BLaER1 (cell line): ENCODE measurements at regions not wholly inside any gene's neighbourhood (a gene's known extent, or its start where the extent isn't known, plus 50 kb on each side); places are given as distances from the start of the nearest gene placed in this dataset.

Experiments used
- H3K27ac ChIP-seq: shearing (Covaris generic); formaldehyde crosslinking; 2 replicates; pipeline ENCODE4 v1.8.1; 2022
- H3K27me3 ChIP-seq: shearing (Covaris generic); formaldehyde crosslinking; 2 replicates; pipeline ENCODE4 v1.8.1; 2022
- H3K36me3 ChIP-seq: shearing (Covaris generic); formaldehyde crosslinking; 2 replicates; pipeline ENCODE4 v1.8.1; 2022
- H3K4me1 ChIP-seq: shearing (Covaris generic); formaldehyde crosslinking; 2 replicates; pipeline ENCODE4 v1.8.1; 2022
- H3K4me2 ChIP-seq: shearing (Covaris generic); formaldehyde crosslinking; 2 replicates; pipeline ENCODE4 v1.8.1; 2022
- H3K4me3 ChIP-seq: shearing (Covaris generic); formaldehyde crosslinking; 2 replicates; pipeline ENCODE4 v1.8.1; 2022
- H3K9ac ChIP-seq: shearing (Covaris generic); formaldehyde crosslinking; 2 replicates; pipeline ENCODE4 v1.8.1; 2022
- H3K9me3 ChIP-seq: shearing (Covaris generic); formaldehyde crosslinking; 2 replicates; pipeline ENCODE4 v1.8.1; 2022
- H4K20me1 ChIP-seq: shearing (Covaris generic); formaldehyde crosslinking; 2 replicates; pipeline ENCODE4 v1.8.1; 2022
- Cebpa-rat ChIP-seq: shearing (Covaris generic); IDR thresholded peaks from 2 replicates; pipeline ENCODE4 v1.8.1; 2022

GRCh38 chr1:14366091-14367018, 232.1 kb upstream of the KAZN start:
- no peak overlapping the region for H3K4me3 ChIP-seq
- H3K27me3 ChIP-seq = no peaks in the 10 kb centered on the region
- peaks cover 11% of the 10 kb centered on the region for H3K4me1 ChIP-seq
- no peak overlapping the region for H3K27ac ChIP-seq
- no peaks in the 10 kb centered on the region for H3K36me3 ChIP-seq
- peaks cover 6% of the 10 kb centered on the region for H3K9me3 ChIP-seq
- no peaks in the 10 kb centered on the region for H4K20me1 ChIP-seq
- no peak for TF ChIP-seq Cebpa-rat
- no peak overlapping the region for H3K4me2 ChIP-seq
- no peak overlapping the region for H3K9ac ChIP-seq

GRCh38 chr1:14367451-14367850, 231.0 kb upstream of the KAZN start:
- peaks cover 11% of the 10 kb centered on the region for H3K4me1 ChIP-seq
- H3K4me2 ChIP-seq = no peak overlapping the region
- no peak overlapping the region for H3K4me3 ChIP-seq
- no peaks in the 10 kb centered on the region for H3K9me3 ChIP-seq
- no peak overlapping the region for H3K9ac ChIP-seq
- H4K20me1 ChIP-seq = no peaks in the 10 kb centered on the region
- no peaks in the 10 kb centered on the region for H3K36me3 ChIP-seq
- TF ChIP-seq Cebpa-rat = no peak
- H3K27ac ChIP-seq = no peak overlapping the region
- no peaks in the 10 kb centered on the region for H3K27me3 ChIP-seq

- no peak for TF ChIP-seq Cebpa-rat
Observed at GRCh38 chr1:14369526-14370213, 228.8 kb upstream of the KAZN start.

GRCh38 chr1:14371771-14372497, 226.6 kb upstream of the KAZN start:
- H3K9ac ChIP-seq = no peak overlapping the region
- no peak for TF ChIP-seq Cebpa-rat
- H3K4me3 ChIP-seq = no peak overlapping the region
- no peak overlapping the region for H3K27ac ChIP-seq
- no peak overlapping the region for H3K4me2 ChIP-seq
- H3K27me3 ChIP-seq = no peaks in the 10 kb centered on the region
- H4K20me1 ChIP-seq = no peaks in the 10 kb centered on the region
- H3K36me3 ChIP-seq = no peaks in the 10 kb centered on the region
- no peaks in the 10 kb centered on the region for H3K9me3 ChIP-seq
- peaks cover 11% of the 10 kb centered on the region for H3K4me1 ChIP-seq

More at GRCh38 chr1:14369526-14370213, 228.8 kb upstream of the KAZN start:
- H3K36me3 ChIP-seq = no peaks in the 10 kb centered on the region
- no peak overlapping the region for H3K9ac ChIP-seq
- H3K4me3 ChIP-seq = no peak overlapping the region
- no peak overlapping the region for H3K27ac ChIP-seq
- H4K20me1 ChIP-seq = no peaks in the 10 kb centered on the region
- no peaks in the 10 kb centered on the region for H3K9me3 ChIP-seq
- peak overlapping the region; percentile 25; the same call in 1 of the 2 replicates for H3K4me2 ChIP-seq
- peaks cover 11% of the 10 kb centered on the region for H3K4me1 ChIP-seq
- H3K27me3 ChIP-seq = no peaks in the 10 kb centered on the region

- Histone ChIP-seq H3K9ac (no peak overlapping the region), H3K4me2 (no peak overlapping the region), H3K36me3 (no peaks in the 10 kb centered on the region), H3K4me1 (peaks cover 11% of the 10 kb centered on the region), H3K4me3 (no peak overlapping the region), H3K9me3 (no peaks in the 10 kb centered on the region), H3K27ac (no peak overlapping the region), H3K27me3 (no peaks in the 10 kb centered on the region), H4K20me1 (no peaks in the 10 kb centered on the region)
- TF ChIP-seq Cebpa-rat = no peak
Observed at GRCh38 chr1:14372526-14372925, 226.0 kb upstream of the KAZN start.

GRCh38 chr1:14373081-14373758, 225.3 kb upstream of the KAZN start:
- Histone ChIP-seq H3K27me3 (no peaks in the 10 kb centered on the region), H3K4me1 (peaks cover 11% of the 10 kb centered on the region), H4K20me1 (no peaks in the 10 kb centered on the region), H3K4me3 (no peak overlapping the region), H3K9me3 (no peaks in the 10 kb centered on the region), H3K27ac (no peak overlapping the region), H3K36me3 (no peaks in the 10 kb centered on the region), H3K4me2 (no peak overlapping the region), H3K9ac (no peak overlapping the region)
- no peak for TF ChIP-seq Cebpa-rat

- Histone ChIP-seq H3K27ac (no peak overlapping the region), H3K4me3 (no peak overlapping the region), H4K20me1 (no peaks in the 10 kb centered on the region), H3K27me3 (no peaks in the 10 kb centered on the region), H3K4me1 (no peaks in the 10 kb centered on the region), H3K4me2 (no peak overlapping the region), H3K9me3 (peaks cover 13% of the 10 kb centered on the region), H3K36me3 (no peaks in the 10 kb centered on the region), H3K9ac (no peak overlapping the region)
- TF ChIP-seq Cebpa-rat = no peak
Observed at GRCh38 chr1:14375226-14375625, 223.3 kb upstream of the KAZN start.

- TF ChIP-seq Cebpa-rat = no peak
- peaks cover 28% of the 10 kb centered on the region for H3K9me3 ChIP-seq
- H3K4me1 ChIP-seq = no peaks in the 10 kb centered on the region
- H3K4me2 ChIP-seq = no peak overlapping the region
- H3K27me3 ChIP-seq = no peaks in the 10 kb centered on the region
- H3K9ac ChIP-seq = no peak overlapping the region
- H4K20me1 ChIP-seq = no peaks in the 10 kb centered on the region
- no peaks in the 10 kb centered on the region for H3K36me3 ChIP-seq
- no peak overlapping the region for H3K27ac ChIP-seq
- no peak overlapping the region for H3K4me3 ChIP-seq
Observed at GRCh38 chr1:14377386-14377785, 221.1 kb upstream of the KAZN start.

GRCh38 chr1:14380408-14380807, 218.1 kb upstream of the KAZN start:
- peaks cover 30% of the 10 kb centered on the region for H3K9me3 ChIP-seq
- H3K4me3 ChIP-seq = no peak overlapping the region
- H3K4me2 ChIP-seq = no peak overlapping the region
- no peaks in the 10 kb centered on the region for H3K4me1 ChIP-seq
- H3K9ac ChIP-seq = no peak overlapping the region
- no peak for TF ChIP-seq Cebpa-rat
- no peaks in the 10 kb centered on the region for H3K36me3 ChIP-seq
- H3K27me3 ChIP-seq = no peaks in the 10 kb centered on the region
- H3K27ac ChIP-seq = no peak overlapping the region
- no peaks in the 10 kb centered on the region for H4K20me1 ChIP-seq
